ENCODE measurements at regions not wholly inside any gene's neighbourhood (a gene's known extent, or its start where the extent isn't known, plus 50 kb on each side); places are given as distances from the start of the nearest gene placed in this dataset.

DNA sequence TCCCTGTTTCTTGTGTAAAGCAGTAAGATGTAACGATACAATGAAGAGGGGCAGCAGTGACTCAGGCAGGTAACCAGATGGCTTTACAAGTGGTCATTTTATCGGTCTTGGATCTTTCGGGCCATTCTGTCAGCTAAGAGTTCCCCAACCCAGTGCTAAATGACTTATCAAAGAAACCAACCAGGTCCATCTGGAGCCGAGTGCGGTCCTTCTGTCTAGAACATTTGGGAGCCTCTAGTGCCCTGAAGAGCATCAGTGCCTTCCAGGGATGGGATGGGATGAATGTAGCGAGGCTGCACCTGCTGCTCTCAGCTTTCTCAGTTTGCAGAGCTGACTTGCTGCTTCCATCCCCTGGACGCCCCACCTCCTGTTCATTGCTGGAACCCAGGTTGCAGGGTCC, 131.7 kb upstream of the AGBL1 start:
- Histone ChIP-seq H3F3A (ENCODE audit: low read depth) (no peaks in the 10 kb centered on the region), H3K9me2 (replicated peaks; ENCODE audit: low read depth, low read length) (no peaks in the 10 kb centered on the region), H3K4me1 (ENCODE audit: insufficient read depth, low read length, poor library complexity, severe bottlenecking) (no peaks in the 10 kb centered on the region), H3K36me3 (ENCODE audit: insufficient read depth, low read length) (no peaks in the 10 kb centered on the region), H3K9me3 (ENCODE audit: insufficient read depth, low read depth, low read length) (no peaks in the 10 kb centered on the region), H3K27me3 (ENCODE audit: insufficient read depth, low read length, poor library complexity, severe bottlenecking) (no peaks in the 10 kb centered on the region), H4K20me1 (ENCODE audit: insufficient read depth, low read length, poor library complexity, severe bottlenecking) (no peaks in the 10 kb centered on the region), H2AFZ (ENCODE audit: low read length) (no peak overlapping the region), H3K4me2 (ENCODE audit: low read depth, low read length, poor library complexity, severe bottlenecking) (no peak overlapping the region), H3K9ac (ENCODE audit: low read depth, low read length, poor library complexity, severe bottlenecking) (no peak overlapping the region), H3K4me3 (ENCODE audit: low read length, poor library complexity, severe bottlenecking) (no peak overlapping the region), H3K79me2 (ENCODE audit: insufficient read depth, low read length) (no peaks in the 10 kb centered on the region)
- TF ChIP-seq EZH2phosphoT487 (IDR thresholded peaks at IDR 0.05; ENCODE audit: borderline replicate concordance), result no peak
- TF ChIP-seq, protein P1, sequence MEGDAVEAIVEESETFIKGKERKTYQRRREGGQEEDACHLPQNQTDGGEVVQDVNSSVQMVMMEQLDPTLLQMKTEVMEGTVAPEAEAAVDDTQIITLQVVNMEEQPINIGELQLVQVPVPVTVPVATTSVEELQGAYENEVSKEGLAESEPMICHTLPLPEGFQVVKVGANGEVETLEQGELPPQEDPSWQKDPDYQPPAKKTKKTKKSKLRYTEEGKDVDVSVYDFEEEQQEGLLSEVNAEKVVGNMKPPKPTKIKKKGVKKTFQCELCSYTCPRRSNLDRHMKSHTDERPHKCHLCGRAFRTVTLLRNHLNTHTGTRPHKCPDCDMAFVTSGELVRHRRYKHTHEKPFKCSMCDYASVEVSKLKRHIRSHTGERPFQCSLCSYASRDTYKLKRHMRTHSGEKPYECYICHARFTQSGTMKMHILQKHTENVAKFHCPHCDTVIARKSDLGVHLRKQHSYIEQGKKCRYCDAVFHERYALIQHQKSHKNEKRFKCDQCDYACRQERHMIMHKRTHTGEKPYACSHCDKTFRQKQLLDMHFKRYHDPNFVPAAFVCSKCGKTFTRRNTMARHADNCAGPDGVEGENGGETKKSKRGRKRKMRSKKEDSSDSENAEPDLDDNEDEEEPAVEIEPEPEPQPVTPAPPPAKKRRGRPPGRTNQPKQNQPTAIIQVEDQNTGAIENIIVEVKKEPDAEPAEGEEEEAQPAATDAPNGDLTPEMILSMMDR (conservative IDR thresholded peaks at IDR 0.05; ENCODE audit: low read length), result no peak

GRCh38 chr15:85950101-85950500, 129.6 kb upstream of the AGBL1 start:
- TF ChIP-seq EZH2phosphoT487 (IDR thresholded peaks at IDR 0.05; ENCODE audit: borderline replicate concordance), result no peak
- TF ChIP-seq, protein P1 (conservative IDR thresholded peaks at IDR 0.05; ENCODE audit: low read length), result no peak
- H4K20me1 ChIP-seq (ENCODE audit: insufficient read depth, low read length, poor library complexity, severe bottlenecking), result no peaks in the 10 kb centered on the region
- no peaks in the 10 kb centered on the region; the same call in 1 of the 2 replicates for H3K9me3 ChIP-seq (ENCODE audit: insufficient read depth, low read depth, low read length)
- H3K9me2 ChIP-seq (replicated peaks; ENCODE audit: low read depth, low read length), result no peaks in the 10 kb centered on the region
- no peaks in the 10 kb centered on the region for H3K79me2 ChIP-seq (ENCODE audit: insufficient read depth, low read length)
- no peaks in the 10 kb centered on the region for H3K4me1 ChIP-seq (ENCODE audit: insufficient read depth, low read length, poor library complexity, severe bottlenecking)
- H3K36me3 ChIP-seq (ENCODE audit: insufficient read depth, low read length), result no peaks in the 10 kb centered on the region
- no peak overlapping the region for H3K4me2 ChIP-seq (ENCODE audit: low read depth, low read length, poor library complexity, severe bottlenecking)
- H3F3A ChIP-seq (ENCODE audit: low read depth), result no peaks in the 10 kb centered on the region
- H3K4me3 ChIP-seq (ENCODE audit: low read length, poor library complexity, severe bottlenecking), result no peak overlapping the region
- H3K9ac ChIP-seq (ENCODE audit: low read depth, low read length, poor library complexity, severe bottlenecking), result no peak overlapping the region
- no peaks in the 10 kb centered on the region for H3K27me3 ChIP-seq (ENCODE audit: insufficient read depth, low read length, poor library complexity, severe bottlenecking)
- H2AFZ ChIP-seq (ENCODE audit: low read length), result no peak overlapping the region

DNA sequence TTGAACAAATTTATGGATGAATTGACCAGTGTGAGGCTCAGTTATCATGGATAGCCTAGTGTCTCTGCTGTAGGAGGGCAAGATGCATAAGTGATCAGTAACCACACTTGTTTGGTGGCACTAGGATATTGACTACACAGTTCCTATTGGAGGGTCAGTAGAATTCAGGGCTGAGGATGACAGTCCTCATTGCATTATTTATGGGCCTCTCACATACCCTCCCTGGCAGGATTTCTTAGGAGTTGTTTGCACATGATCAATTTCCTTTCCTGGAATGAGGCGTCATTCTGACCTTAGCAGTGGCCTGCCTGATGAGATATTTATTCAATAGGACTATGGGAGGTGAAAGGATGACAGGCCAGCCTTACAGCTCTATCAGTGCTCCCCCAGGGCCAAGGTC, 125.1 kb upstream of the AGBL1 start:
- H3K4me1 ChIP-seq (ENCODE audit: insufficient read depth, low read length, poor library complexity, severe bottlenecking), result no peaks in the 10 kb centered on the region
- no peak overlapping the region for H3K9ac ChIP-seq (ENCODE audit: low read depth, low read length, poor library complexity, severe bottlenecking)
- no peak for TF ChIP-seq EZH2phosphoT487 (IDR thresholded peaks at IDR 0.05; ENCODE audit: borderline replicate concordance)
- TF ChIP-seq, protein P1 (conservative IDR thresholded peaks at IDR 0.05; ENCODE audit: low read length), result no peak
- H2AFZ ChIP-seq (ENCODE audit: low read length), result no peak overlapping the region
- H3K36me3 ChIP-seq (ENCODE audit: insufficient read depth, low read length), result no peaks in the 10 kb centered on the region
- no peaks in the 10 kb centered on the region for H3K9me2 ChIP-seq (replicated peaks; ENCODE audit: low read depth, low read length)
- H3K79me2 ChIP-seq (ENCODE audit: insufficient read depth, low read length), result no peaks in the 10 kb centered on the region
- H3F3A ChIP-seq (ENCODE audit: low read depth), result no peaks in the 10 kb centered on the region
- no peaks in the 10 kb centered on the region; the same call in 1 of the 2 replicates for H3K9me3 ChIP-seq (ENCODE audit: insufficient read depth, low read depth, low read length)
- H3K4me2 ChIP-seq (ENCODE audit: low read depth, low read length, poor library complexity, severe bottlenecking), result no peak overlapping the region
- no peak overlapping the region for H3K4me3 ChIP-seq (ENCODE audit: low read length, poor library complexity, severe bottlenecking)
- no peaks in the 10 kb centered on the region for H3K27me3 ChIP-seq (ENCODE audit: insufficient read depth, low read length, poor library complexity, severe bottlenecking)
- no peaks in the 10 kb centered on the region for H4K20me1 ChIP-seq (ENCODE audit: insufficient read depth, low read length, poor library complexity, severe bottlenecking)

Measured in Loucy (cell line).